Islet of Langerhans (tissue), 1 donor: ENCODE measurements at regions not wholly inside any gene's neighbourhood (a gene's known extent, or its start where the extent isn't known, plus 50 kb on each side); places are given as distances from the start of the nearest gene placed in this dataset.

Experiments used
- FAIRE-seq: peaks from one replicate; lab custom pipeline; 2011; peaks lifted over from hg19 to GRCh38; lab: Jason Lieb, UNC

DNA sequence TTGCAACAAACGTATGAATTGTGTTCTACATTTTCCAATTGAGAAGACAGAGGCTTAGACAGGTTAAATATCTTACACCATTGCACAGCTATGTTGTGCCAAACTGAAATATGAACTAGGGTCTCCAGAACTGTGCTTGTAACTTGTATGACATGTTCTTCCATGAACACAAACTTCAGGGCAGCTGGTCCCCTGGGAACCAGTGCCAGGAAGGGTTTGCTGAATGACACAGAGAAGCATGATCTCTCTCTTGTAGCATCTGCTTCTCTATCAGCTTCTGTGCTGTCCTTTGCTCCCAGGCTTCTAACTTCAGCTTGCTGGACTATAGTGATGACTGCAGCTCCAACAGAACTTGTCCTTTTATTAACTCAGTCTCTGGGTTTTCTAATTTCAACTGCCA, 385.5 kb downstream of the SIPA1L2 start:
- FAIRE-seq = no peak

DNA sequence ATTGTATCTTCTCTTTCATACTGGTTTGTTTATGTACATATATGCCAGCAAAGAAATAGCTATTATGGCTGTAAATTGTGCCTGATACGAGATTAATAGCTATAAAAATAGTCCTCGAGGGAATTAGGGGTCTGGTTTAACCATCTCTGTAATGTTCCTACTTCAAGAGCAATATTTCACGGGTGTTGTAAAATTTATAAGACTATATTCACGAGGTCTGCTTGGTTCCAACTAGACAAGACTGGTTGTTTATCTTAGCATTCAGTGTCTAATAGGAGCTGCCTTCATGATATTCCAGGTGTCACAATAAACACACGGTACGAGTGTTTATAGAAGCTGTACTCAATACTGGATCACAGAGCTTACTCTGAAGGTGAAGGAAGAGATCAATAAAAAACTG, 389.9 kb downstream of the SIPA1L2 start:
- no peak for FAIRE-seq

DNA sequence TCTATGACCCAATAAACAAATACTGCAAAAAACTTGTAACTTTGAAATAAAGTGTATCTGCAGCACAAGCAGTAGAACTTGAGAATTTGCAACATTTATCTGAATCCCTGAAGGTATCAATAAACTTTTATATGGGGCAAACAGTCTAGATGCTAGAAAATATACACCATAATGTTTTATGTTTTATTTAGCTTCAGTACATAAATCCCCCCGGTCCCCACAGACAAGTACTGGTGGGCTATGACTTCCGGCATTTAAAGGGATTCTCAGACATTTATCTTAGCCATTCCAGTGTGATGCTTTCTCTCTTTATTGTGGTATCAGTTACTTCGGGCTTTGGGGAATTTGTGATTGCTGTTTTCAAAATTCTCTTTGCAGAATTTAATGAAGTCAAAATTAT, 390.4 kb downstream of the SIPA1L2 start:
- no peak for FAIRE-seq

DNA sequence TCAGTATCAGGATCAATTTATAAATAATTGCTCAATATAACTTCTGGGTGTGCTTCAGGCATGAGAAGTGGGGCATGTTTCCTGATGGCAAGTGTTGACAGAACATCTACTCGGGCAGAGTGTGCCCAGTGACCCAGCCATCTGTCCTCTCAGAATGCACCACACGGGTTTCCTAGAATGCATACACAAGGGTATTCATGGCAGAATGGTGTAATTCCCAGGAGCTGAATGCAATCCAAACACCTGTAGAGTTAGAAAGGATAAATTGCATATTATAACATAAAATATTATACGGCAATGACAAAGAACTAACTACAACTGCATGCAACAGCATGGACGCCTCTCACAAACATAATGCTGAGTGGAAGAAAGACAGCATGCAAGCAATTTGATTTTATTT, 391.9 kb downstream of the SIPA1L2 start:
- no peak for FAIRE-seq

GRCh38 chr1:232227306-232227705, 402.6 kb downstream of the SIPA1L2 start:
- no peak for FAIRE-seq

GRCh38 chr1:232226197-232226712, 403.7 kb downstream of the SIPA1L2 start:
- FAIRE-seq = no peak

DNA sequence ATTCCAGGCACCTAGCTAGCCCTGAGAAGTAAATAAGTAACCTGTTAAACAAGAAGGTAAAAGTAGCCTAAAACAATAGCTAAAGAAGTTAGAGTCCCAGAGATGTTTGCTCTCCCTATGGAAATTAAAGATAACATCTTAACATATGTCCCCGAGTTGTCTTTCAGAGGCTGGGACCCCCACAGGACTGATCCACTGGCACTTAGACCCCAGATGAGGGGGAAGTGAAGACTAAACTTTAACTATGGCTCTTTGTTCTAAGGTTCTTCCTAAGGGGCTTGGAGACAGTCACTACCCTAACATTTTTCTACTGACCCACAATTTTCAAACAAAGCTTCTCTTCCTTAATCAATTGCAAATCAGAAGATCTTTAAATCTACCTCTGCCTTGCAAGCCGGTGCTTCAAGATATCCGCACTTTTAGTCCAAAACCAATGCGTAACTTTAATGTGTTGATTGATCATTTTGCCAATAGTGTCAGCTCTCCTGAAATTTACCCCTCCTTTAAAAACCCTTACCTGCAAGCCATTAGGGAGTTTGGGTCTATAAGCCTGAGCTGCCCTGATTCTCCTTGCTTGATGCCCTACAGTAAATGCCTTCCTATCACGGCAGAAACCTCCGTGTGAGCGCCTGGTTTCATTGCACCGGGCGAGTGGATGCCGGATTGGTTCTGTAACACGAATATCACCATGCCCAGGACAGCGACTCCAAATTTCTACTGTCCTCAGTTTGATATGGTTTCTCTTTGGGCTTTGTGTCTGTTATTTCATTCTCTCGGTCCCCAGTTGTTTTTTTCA, 404.4 kb downstream of the SIPA1L2 start:
- FAIRE-seq = no peak

- no peak for FAIRE-seq
Measured at GRCh38 chr1:232223887-232224286, 406.0 kb downstream of the SIPA1L2 start.

- no peak for FAIRE-seq
Measured at GRCh38 chr1:232223183-232223708, 406.7 kb downstream of the SIPA1L2 start.

- FAIRE-seq = no peak
Measured at GRCh38 chr1:232222614-232223013, 407.3 kb downstream of the SIPA1L2 start.

GRCh38 chr1:232221802-232222499, 408.0 kb downstream of the SIPA1L2 start:
- FAIRE-seq = no peak

DNA sequence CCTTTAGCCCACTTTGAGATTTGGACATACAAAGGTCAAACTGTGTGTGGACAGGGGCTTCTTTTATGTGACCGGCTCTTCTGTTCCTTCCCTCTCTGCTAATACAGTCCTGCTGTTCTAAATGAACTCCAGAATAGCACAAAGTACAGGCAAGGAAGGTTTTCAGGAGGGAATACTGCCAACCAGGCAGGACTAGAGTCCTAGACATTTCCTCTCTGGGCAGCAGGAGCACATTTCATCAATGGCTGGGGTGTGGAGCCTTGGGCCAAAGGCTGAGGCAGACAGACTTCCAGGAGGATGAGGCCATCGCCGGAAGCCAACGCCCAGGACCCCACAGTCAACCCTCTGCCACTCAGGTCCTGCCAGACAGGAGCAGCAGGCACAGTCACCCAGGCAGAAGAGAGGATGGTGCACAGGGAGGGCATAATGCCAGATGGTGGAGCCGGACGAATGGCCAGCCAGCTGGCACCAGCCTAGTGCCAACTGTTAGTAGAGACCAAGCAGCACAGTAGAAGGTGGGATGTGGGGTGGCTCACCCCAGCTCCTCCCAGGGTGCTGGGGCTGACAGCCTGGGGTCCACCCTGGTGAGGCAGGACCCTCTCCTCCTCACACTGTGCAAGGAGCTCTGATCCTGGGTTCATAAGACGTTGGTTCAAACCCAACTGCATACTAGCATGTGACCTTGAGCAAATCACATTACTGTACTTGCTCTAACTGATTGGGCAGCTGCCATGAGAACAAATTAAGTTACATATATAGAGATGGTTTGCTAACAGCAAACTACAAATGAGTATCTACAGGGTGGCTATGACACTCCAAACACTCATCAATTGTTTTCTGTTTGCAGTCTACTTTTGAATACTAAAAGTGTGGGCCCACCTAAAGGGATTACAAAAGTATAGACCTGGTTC, 410.7 kb downstream of the SIPA1L2 start:
- FAIRE-seq = no peak

DNA sequence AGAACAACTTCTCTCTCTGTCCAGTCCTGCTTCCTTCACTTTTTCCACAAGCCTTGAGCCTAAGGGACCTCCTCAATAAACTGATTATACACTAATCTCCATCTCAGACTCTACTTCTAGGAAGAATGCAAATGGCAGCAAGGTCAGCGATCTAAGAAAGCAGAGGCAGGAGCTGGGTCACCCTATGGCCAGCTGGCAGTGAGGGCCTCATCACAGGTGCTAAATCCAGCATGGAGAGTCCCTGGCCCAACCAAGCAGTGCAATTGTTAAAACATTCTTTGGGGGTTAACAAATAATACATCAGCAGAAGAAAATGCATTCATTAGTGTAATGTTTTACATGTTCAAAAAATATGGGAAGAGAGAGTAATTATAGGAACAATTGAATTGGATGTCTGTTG, 416.0 kb downstream of the SIPA1L2 start:
- FAIRE-seq = no peak

GRCh38 chr1:232212253-232212652, 417.7 kb downstream of the SIPA1L2 start:
- FAIRE-seq = no peak

DNA sequence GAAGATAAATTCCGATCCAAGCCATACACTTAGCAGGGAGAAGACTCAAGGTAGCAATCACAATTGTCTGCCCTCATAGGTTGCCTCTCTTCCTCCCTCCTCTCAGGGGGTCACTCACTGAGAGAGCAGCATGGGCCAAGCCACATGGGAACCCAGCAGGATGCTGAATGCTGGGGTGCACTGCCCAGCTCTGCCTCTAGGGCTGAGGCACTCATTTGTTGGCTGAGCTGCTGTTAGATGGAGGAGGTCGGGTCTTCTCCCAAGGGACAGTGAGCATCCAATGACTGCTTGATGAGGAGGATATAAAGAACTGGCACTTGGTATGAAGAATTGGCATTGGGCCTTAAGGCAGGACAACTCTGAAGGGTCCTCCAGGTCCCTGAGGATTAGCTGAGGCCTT, 418.8 kb downstream of the SIPA1L2 start:
- FAIRE-seq = no peak

- no peak for FAIRE-seq
Measured at GRCh38 chr1:232209357-232209756, 420.6 kb downstream of the SIPA1L2 start.

GRCh38 chr1:232207073-232207866, 422.7 kb downstream of the SIPA1L2 start:
- FAIRE-seq = no peak

DNA sequence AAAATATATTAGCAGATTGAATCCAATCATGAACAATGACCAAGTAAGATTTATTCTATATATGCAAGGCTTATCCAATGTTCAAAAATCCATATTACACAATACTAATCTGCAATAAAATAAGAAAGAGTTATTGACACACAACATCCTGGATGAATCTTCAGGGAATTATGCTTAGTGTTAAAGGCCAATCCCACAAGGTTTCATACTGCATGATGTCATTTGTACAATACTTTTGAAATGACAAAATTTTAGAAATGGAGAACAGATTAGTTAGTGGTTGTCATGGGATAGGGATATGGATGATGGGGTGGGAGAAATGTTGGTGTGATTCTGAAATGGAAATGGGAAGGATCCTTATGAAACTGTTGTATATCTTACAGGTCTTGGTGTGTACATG, 425.7 kb downstream of the SIPA1L2 start:
- FAIRE-seq = no peak

GRCh38 chr1:232201024-232201423, 428.9 kb downstream of the SIPA1L2 start:
- no peak for FAIRE-seq

- FAIRE-seq = no peak
Measured at GRCh38 chr1:232196042-232196441, 433.9 kb downstream of the SIPA1L2 start.

GRCh38 chr1:232194424-232194823, 435.5 kb downstream of the SIPA1L2 start:
- FAIRE-seq = no peak

DNA sequence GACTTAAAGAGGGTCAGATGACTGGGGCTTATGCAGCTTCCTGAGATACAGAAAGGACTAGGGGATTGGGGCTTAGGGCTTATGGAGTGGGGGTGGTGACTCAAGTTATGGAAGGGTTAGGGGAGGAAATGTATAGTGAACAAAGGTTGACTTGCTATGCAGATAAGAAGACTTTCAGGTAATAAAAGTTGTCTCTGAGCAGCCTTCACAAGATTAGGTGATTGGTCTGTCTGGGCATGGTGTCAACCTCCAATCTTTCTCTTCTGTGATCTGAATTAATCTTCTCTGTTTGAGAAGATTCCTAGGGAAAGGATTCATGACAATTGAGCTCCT, 436.5 kb downstream of the SIPA1L2 start:
- FAIRE-seq = no peak
